K562 (cell line): ENCODE measurements at regions not wholly inside any gene's neighbourhood (a gene's known extent, or its start where the extent isn't known, plus 50 kb on each side); places are given as distances from the start of the nearest gene placed in this dataset.

Source experiments
- ATF1 ChIP-seq, 2 experiments: fragments of 450-650 bp in 1 of 2; IDR thresholded peaks; 2 replicates each; pipeline ENCODE4 v1.6.1; 2016; ENCODE audit warnings: missing compliant biosample characterization in 1 of 2, missing genetic modification characterization in 1 of 2
- GMEB1 ChIP-seq: fragments of 250-450 bp; sonication (Bioruptor Pico); IDR thresholded peaks from 2 replicates; pipeline ENCODE4 v1.4.0; 2020; ENCODE audit warnings: mild to moderate bottlenecking
- IRF9 ChIP-seq: fragments of 450-650 bp; IDR thresholded peaks from 2 replicates; pipeline ENCODE4 v1.6.1; 2016; ENCODE audit warnings: missing biosample characterization, missing genetic modification characterization
- JUNB ChIP-seq: fragments of 450-650 bp; formaldehyde crosslinking; conservative IDR thresholded peaks from 2 replicates; pipeline ENCODE4 v1.4.0; 2020; ENCODE audit warnings: mild to moderate bottlenecking
- L3MBTL2 ChIP-seq: fragments of 450-650 bp; IDR thresholded peaks from 2 replicates; pipeline ENCODE4 v1.6.1; 2016; ENCODE audit warnings: mild to moderate bottlenecking, moderate library complexity
- MCM3 ChIP-seq: fragments of 450-650 bp; IDR thresholded peaks from 2 replicates; pipeline ENCODE4 v1.6.1; 2016
- MITF ChIP-seq: IDR thresholded peaks from 2 replicates; pipeline ENCODE4 v1.6.1; 2014; ENCODE audit warnings: antibody characterized with exemption
- MYC ChIP-seq, 2 experiments: fragments of 250-450 bp in 1 of 2; sonication (Bioruptor Pico) in 1 of 2; IDR thresholded peaks; 2 replicates each; pipeline versions ENCODE4 v1.5.1 to v1.6.1; 2012 to 2021; ENCODE audit warnings: low read depth in 2 of 2, borderline replicate concordance in 1 of 2, improper control_type of control experiment in 1 of 2, low read length in 1 of 2, mild to moderate bottlenecking in 1 of 2, moderate library complexity in 1 of 2
- NFRKB ChIP-seq: fragments of 450-650 bp; IDR thresholded peaks from 2 replicates; pipeline ENCODE4 v1.6.1; 2016; ENCODE audit warnings: low read depth
- RBM25 ChIP-seq: fragments of 200-400 bp; formaldehyde crosslinking; IDR thresholded peaks from 2 replicates; pipeline ENCODE4 v1.6.1; 2018; ENCODE audit warnings: low read length, low read depth, moderate library complexity; ENCODE audit not compliant: severe bottlenecking
- SMARCE1 ChIP-seq: fragments of 450-650 bp; IDR thresholded peaks from 2 replicates; pipeline ENCODE4 v1.7.1; 2016; ENCODE audit warnings: mild to moderate bottlenecking
- SP1 ChIP-seq: sonication (generic); formaldehyde crosslinking; IDR thresholded peaks from 2 replicates; pipeline ENCODE4 v1.8.1; 2022; ENCODE audit warnings: mild to moderate bottlenecking, missing genetic modification reagents
- USF2 ChIP-seq: sonication (generic); formaldehyde crosslinking; IDR thresholded peaks from 2 replicates; pipeline ENCODE4 v1.5.0; 2020; ENCODE audit warnings: missing genetic modification reagents
- YY1 ChIP-seq, 3 experiments: IDR thresholded peaks; 2 replicates each; pipeline ENCODE4 v1.6.1; 2011; ENCODE audit warnings: low read length in 2 of 3, mild to moderate bottlenecking in 2 of 3, moderate library complexity in 2 of 3, borderline replicate concordance in 1 of 3, control low read depth in 1 of 3, low read depth in 1 of 3; ENCODE audit not compliant: insufficient read depth in 3 of 3, insufficient replicate concordance in 2 of 3, control insufficient read depth in 1 of 3, insufficient read length in 1 of 3; ENCODE audit errors: extremely low read depth in 1 of 3
- ZNF764 ChIP-seq: fragments of 250-450 bp; sonication (Bioruptor Pico); IDR thresholded peaks from 2 replicates; pipeline ENCODE4 v1.4.0; 2020; ENCODE audit warnings: low read depth, mild to moderate bottlenecking, moderate library complexity
- TF ChIP-seq, protein P1 (sequence below): fragments of 450-650 bp; formaldehyde crosslinking; conservative IDR thresholded peaks from 2 replicates; pipeline ENCODE4 v1.4.0; 2022; ENCODE audit warnings: mild to moderate bottlenecking, missing genetic modification characterization
- TF ChIP-seq, protein P2 (sequence below): IDR thresholded peaks from 2 replicates; pipeline ENCODE4 v1.6.1; 2012; ENCODE audit warnings: low read depth, low read length, improper control_type of control experiment, borderline replicate concordance

DNA sequence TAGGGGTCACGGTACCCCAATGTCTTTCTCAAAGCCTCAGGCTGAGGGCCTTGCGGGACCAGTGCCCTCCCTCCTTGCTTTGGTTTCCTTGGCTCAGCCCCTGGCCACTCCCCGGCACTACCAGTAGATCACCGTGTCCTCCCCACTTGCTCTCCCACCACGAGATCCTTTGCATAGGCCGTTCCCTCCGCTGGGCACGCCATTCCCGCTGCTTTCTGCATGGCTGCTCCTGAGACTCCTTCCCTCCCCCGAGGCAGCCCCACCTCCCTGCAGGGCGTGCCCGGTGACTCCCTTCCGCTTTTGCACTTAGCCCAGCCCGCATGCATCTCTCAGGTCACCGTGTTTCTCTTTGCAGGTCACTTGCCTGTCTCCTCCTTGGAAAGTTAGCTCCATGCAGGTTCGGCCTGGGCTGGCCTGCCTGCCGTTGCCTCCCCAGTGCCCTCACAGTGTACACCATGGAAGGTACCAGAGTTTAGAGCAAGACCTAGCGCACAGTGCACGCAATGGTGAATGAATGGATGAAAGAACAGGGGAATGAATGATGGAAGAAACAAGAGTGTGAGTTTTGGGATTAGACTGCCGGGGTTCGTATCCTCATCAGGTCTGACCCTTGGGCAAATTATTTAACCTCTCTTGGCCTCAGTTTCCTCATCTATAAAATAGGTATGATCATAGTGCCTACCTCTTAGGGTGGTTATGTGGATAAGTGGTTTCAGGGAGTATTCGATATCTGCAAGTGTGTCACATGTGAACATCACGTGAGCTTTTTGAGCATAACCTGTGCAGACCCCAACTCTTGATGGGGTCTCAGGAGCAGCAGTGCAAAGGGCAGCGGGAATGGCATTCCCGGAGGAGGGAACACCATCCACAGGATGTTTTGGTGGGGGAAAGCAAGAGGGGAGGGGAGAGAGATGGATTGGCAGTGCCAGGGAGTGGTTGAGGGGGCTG lies 214.3 kb downstream of the C9orf50 start (continued):
- no peak for TF ChIP-seq GMEB1 (CRISPR knock-in tag)
- peak; percentile 74 for TF ChIP-seq SMARCE1
- TF ChIP-seq MITF, result peak; percentile 57; the same call in 1 of the 2 replicates
- TF ChIP-seq YY1 (IDR thresholded peaks at IDR 0.05; ENCODE audit: borderline replicate concordance in 1 of 3, control insufficient read depth in 1 of 3, extremely low read depth in 1 of 3, insufficient read depth in 3 of 3, insufficient read length in 1 of 3, insufficient replicate concordance in 2 of 3, low read depth in 1 of 3, low read length in 2 of 3), result peak; percentile 21 to 87 (median 56)
- no peak for TF ChIP-seq ZNF764
- TF ChIP-seq USF2 (CRISPR knock-in tag), result peak; percentile 51
- TF ChIP-seq, protein P1, sequence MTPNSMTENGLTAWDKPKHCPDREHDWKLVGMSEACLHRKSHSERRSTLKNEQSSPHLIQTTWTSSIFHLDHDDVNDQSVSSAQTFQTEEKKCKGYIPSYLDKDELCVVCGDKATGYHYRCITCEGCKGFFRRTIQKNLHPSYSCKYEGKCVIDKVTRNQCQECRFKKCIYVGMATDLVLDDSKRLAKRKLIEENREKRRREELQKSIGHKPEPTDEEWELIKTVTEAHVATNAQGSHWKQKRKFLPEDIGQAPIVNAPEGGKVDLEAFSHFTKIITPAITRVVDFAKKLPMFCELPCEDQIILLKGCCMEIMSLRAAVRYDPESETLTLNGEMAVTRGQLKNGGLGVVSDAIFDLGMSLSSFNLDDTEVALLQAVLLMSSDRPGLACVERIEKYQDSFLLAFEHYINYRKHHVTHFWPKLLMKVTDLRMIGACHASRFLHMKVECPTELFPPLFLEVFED (CRISPR knock-in tag), result no peak
- no peak for TF ChIP-seq ATF1 (CRISPR knock-in tag; IDR thresholded peaks at IDR 0.05)
- peak; percentile 70 for TF ChIP-seq ATF1 (tag; IDR thresholded peaks at IDR 0.05)
- TF ChIP-seq L3MBTL2, result peak; percentile 90
- TF ChIP-seq MYC (IDR thresholded peaks at IDR 0.05; ENCODE audit: low read depth, low read length), result peak; percentile 89
- TF ChIP-seq MYC (CRISPR knock-in tag; IDR thresholded peaks at IDR 0.05; ENCODE audit: borderline replicate concordance, low read depth), result 0 out of 2 replicates have a peak, but pooled peaks have one; percentile 26
- peak; percentile 83 for TF ChIP-seq RBM25
- no peak for TF ChIP-seq IRF9
- TF ChIP-seq, protein P2, sequence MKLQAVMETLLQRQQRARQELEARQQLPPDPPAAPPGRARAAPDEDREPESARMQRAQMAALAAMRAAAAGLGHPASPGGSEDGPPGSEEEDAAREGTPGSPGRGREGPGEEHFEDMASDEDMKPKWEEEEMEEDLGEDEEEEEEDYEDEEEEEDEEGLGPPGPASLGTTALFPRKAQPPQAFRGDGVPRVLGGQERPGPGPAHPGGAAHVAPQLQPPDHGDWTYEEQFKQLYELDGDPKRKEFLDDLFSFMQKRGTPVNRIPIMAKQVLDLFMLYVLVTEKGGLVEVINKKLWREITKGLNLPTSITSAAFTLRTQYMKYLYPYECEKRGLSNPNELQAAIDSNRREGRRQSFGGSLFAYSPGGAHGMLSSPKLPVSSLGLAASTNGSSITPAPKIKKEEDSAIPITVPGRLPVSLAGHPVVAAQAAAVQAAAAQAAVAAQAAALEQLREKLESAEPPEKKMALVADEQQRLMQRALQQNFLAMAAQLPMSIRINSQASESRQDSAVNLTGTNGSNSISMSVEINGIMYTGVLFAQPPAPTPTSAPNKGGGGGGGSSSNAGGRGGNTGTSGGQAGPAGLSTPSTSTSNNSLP, result no peak
- TF ChIP-seq SP1 (CRISPR knock-in tag), result peak; percentile 79
- TF ChIP-seq JUNB, result no peak
- no peak for TF ChIP-seq MCM3
- peak; percentile 74 for TF ChIP-seq NFRKB
